Erythroblast (primary cell): ENCODE measurements at regions not wholly inside any gene's neighbourhood (a gene's known extent, or its start where the extent isn't known, plus 50 kb on each side); places are given as distances from the start of the nearest gene placed in this dataset.

Experiments
- DNase-seq, 2 experiments: peaks; one replicate each; lab custom pipeline; 2025; lab: John Stamatoyannopoulos, UW
- GATA1 ChIP-seq: IDR thresholded peaks from 2 replicates; pipeline ENCODE4 v1.6.1; 2011; ENCODE audit warnings: low read depth, mild to moderate bottlenecking, control low read depth, low read length, moderate library complexity
- POLR2A ChIP-seq: IDR thresholded peaks from 2 replicates; pipeline ENCODE4 v1.6.1; 2011; ENCODE audit warnings: mild to moderate bottlenecking, low read length

DNA sequence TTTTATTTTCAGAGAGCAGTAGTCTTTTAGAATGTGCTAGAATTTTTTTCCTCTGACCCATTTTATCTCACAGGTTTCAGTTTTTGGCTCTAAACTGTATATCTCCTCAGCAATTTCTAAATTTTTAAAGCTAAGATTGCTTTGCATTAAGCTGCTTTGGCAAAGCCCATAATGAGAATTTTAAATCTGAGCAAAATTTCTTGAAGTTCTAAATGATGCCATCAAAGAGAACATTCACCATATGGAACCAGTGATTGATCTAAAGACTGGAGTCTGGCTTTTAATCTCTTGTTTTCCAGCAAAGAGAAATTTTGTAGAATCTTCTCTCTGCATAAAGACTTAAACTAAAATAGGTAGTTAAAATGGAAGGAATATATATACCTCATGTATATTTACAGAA lies 313.6 kb downstream of the TBC1D32 start:
- no peak for DNase-seq
- TF ChIP-seq POLR2A (no peak), GATA1 (no peak)

DNA sequence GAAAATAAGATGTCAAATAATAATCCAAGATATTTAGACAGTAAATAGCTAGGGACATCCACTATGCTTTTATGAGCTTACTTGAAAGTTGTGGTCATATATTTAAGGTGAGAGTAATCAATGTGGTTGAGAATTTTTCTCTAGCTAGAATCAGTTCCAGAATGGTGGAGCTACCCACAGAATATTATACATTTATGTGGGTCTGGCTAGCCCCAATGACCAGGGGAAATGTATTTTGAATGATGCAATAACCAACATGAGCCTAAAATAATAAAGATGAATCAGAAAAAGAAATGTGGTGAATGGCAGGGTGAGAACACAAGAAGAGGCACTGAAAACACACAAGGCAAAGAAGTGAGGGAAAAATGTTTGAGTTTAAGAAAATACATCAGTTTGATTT lies 325.7 kb downstream of the TBC1D32 start:
- TF ChIP-seq POLR2A (no peak), GATA1 (no peak)
- no peak for DNase-seq

DNA sequence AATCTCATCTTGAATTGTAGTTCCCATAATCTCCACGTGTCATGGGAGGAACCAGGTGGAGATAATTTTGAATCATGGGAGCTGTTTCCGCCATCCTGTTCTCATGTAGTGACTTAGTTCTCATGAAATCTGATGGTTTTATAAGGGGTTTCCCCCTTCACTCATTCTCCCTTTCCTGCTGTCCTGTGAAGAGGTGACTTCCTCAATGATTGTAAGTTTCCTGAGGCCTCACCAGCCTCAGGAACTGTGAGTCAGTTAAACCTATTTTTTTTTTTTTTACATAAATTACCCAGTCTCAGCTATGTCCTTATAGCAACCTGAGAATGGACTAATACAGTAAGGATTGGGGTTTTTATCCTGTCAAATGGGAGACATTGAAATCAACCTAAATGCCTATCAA lies 328.3 kb downstream of the TBC1D32 start:
- no peak for DNase-seq
- TF ChIP-seq POLR2A (no peak), GATA1 (no peak)

DNA sequence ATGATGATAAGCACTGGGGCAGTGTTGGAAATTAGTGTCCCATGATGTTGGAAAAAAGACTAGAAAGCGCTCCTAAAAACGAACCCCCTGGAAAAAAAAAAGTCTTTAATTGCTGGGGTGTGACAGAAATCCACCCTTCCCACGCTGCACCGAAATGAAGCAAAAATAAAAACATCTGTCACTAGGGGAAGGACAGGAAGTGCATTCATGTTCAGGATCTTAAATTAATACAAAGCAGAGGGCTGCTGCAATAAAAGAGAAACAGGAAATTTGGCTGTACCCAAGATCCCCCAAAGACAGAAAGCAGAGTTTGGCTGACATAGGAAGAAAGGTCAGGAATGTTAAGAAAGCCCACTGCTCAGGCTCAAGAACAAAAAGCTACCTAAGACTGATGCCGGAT lies 333.9 kb downstream of the TBC1D32 start:
- DNase-seq: no peak
- TF ChIP-seq GATA1 (no peak), POLR2A (no peak)

DNA sequence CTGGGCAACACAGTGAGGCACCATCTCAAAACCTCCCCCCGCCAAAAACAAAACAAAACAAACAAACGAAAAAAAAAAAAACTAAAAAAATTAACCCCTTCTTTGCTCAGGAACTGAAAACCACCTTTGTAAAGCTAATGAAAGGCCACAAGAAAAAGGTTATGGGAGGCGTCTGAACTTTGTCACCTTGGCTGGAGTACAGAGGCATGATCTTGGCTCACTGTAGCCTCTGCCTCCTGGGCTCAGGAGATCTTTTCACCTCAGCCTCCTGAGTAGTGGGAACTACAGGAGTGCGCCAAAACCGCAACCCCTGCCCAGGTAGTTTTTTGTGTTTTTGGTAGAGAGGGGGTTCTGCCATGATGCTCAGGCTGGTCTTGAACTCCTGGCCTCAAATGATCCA lies 337.9 kb downstream of the TBC1D32 start:
- no peak for DNase-seq
- TF ChIP-seq GATA1 (no peak), POLR2A (no peak)

DNA sequence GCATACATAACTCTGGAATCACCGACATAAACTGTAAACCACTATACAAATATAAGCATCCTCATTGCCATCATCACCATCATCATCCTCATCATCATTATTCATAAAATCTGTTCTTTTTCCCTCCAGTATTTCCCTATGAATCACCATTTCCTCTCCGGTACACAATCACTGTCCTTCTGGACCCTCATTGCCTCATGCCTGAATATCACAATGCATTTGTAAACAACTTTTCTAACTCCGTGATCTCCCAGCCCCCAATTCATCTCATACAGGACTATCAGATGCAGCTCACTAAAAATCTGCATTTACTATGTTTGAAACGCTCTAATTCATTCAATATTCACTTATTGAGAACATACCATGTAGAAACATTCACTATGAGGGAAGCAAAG lies 339.7 kb downstream of the TBC1D32 start:
- no peak for DNase-seq
- TF ChIP-seq GATA1: no peak
- no peak for TF ChIP-seq POLR2A

DNA sequence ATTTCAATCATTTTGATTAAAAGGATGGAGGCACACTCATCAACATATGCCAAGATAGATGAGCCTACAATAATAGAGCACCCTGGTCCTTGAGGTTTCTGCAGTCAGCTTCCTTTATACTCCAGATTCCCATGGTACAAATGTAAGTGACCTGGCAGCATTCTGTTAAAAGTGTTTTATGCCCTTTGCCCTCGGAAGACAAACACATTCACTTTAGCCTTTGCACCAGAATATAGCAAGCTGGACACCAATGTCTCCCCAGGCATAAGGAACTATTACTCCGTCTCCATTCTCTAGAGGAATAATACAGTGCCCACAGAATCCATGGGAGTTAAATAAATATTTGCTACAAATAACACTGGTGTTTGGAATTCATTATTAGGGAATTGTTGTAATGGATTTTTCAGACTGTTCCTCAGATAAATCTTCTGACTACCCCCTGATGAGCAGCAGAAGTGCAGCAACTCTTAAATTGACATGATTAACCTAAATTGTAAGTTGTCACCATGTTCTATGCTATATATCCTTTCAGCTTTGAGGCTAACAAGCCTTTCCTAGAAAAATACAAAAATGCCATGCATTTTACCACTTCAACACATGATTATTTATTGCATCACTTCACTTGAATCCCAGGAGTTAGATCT lies 340.2 kb downstream of the TBC1D32 start:
- no peak for DNase-seq
- TF ChIP-seq GATA1: no peak
- no peak for TF ChIP-seq POLR2A

DNA sequence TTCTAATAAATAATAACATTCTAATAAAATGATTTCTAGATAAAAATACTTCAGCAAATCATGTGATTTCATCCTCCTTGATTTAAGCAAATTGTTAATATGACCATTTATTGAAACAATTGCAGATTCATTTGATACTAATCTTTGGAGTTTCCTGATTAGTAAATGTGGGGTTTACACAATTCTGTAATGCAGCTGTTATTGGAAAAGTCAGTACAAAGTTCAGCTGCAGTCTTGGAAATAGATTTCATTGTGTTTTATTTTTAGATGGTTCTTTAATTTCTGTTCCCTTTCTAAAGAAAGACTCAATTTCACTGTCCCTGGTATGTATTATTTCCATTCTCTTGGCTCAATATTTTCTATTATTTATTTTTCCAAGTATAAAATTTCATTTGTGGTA lies 342.0 kb downstream of the TBC1D32 start:
- TF ChIP-seq POLR2A (no peak), GATA1 (no peak)
- DNase-seq: no peak

DNA sequence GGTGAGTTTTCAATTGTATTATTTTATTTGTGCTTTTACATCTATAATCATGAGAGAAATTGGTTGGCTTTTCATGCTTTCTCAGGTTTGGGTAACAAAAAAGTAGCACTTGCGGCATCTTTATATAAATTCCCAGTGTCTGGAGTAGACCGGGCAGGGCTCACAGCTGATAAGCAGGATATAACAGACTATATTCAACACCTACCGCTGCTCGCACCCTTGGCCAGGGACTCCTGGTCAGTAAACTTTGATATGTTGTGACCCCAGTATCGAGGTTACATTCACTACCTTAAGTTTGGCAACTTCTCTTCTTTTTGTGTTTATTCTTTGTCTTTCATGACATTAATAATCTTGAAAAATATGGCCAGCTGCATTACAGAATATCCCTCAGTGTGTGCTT lies 343.4 kb downstream of the TBC1D32 start:
- no peak for DNase-seq
- TF ChIP-seq GATA1 (no peak), POLR2A (no peak)

DNA sequence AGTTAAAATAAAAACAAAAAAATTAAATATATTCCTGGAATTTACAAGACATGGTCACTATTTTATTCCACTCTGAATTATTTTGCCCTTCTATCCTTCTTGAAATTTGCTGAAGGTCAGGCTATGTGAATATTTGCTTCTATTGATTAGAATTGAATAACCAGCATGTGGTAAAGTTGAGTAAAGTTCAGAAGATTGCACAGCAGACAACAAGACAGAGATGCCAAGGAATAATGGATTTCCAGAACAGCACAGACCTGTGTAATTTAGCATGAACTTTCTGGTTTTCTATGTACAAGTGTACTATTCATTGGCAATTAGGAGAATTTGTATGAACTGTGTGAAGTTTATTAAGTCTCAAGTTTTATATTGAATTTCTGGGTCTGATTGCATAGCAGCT lies 352.4 kb downstream of the TBC1D32 start:
- TF ChIP-seq POLR2A (no peak), GATA1 (no peak)
- DNase-seq: no peak

DNA sequence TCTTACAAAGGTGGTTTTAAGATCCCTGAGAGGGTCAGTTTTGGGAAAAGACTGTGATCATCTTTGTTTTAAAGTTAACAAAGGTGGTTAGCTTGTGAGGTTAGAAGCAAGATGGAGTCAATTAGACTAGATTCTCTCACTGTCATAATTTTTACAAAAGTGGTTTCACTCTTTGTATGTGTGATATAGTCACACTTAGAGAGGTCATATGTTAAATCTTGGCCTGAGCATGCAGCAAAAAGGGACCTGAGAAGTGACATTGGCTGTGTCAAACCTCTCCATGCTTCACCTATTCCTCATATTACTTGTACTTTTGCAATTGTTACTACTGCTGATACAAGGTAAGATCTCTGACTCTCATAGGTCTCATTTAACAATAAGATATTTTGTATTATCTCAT lies 368.0 kb downstream of the TBC1D32 start:
- TF ChIP-seq GATA1 (no peak), POLR2A (no peak)
- DNase-seq: no peak

DNA sequence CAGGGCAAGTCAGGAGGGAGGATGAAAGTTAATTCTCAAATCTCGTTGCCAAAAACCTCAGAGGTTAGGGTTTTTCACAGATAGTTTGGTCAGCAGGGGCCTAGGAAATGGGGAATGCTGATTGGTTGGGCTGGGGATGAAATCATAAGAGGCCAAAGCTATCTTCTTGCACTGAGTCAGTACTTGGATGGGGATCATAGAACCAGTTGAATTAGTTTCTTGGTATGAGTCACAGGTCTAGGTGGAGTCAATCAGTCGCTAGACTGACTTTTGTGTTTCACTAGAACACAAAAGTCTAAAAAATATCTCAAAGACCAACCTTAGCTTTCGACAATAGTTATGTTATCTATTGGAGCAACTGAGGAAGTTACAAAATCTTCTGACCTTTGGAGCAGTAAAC lies 368.5 kb downstream of the TBC1D32 start:
- DNase-seq: no peak

DNA sequence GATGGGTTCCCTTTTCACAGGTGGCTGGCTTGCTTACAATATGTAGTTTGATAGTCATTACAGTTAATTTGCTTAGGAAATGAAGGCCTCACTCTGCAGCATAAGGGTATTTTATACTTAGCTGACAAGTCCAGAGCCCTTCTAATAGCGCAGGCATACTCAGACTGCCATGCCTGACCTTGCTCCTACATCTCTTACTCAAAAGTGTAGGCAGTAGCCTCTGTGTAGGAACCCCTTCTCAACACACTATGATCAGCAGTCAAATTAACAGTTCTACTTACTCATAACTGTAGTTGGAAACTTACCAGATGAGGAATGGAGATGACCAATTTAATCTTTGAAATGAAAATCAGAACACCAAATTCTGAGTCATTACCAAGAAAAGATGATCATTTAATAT lies 373.5 kb downstream of the TBC1D32 start:
- no peak for DNase-seq
- no peak for TF ChIP-seq GATA1
- no peak for TF ChIP-seq POLR2A

More for the DNA sequence above, 368.5 kb downstream of the TBC1D32 start:
- TF ChIP-seq GATA1: no peak
- no peak for TF ChIP-seq POLR2A

DNA sequence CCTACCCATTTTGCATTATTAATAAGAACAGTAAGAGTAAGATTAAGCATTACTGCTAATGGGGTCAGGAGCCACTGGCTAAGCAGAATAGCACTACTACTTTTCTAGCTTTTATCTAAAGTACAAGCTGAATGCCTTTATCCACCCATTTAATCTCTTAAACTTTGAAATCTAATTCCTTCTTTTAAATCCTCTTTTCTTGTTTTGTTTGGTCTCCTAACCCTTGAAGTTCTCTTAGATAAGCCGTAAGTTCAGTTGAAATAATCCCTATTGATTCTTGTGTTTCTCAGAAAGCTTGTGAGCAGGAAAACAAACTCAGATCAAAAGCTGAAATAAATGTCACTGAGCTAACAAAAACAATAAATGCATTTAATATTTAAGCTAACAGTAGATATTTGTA lies 380.2 kb downstream of the TBC1D32 start:
- no peak for DNase-seq
- no peak for TF ChIP-seq POLR2A
- TF ChIP-seq GATA1: no peak

DNA sequence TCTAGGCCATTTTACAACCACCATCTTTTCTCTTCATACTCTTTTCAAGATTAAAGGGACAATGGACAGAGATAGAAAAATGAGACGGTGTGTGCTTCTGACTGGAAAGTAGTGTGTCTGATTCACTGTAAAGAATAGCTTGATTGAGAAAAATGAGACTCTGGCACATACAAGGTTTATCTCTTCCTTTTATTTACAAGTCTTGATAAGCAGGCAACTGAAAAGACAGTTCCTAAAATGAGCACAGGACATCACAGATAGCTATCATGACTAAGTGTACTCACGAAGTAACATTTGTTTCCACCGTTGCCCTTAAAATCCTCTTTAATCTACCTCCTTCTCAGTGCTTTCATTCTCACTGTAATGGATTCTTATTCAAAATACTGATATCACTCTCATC lies 383.0 kb downstream of the TBC1D32 start:
- TF ChIP-seq GATA1: no peak
- TF ChIP-seq POLR2A: no peak
- no peak for DNase-seq
